ENCODE measurements at regions not wholly inside any gene's neighbourhood (a gene's known extent, or its start where the extent isn't known, plus 50 kb on each side); places are given as distances from the start of the nearest gene placed in this dataset.
"Not testable (repeated sequence)": the region's sequence is repeated elsewhere in the genome, so short reads cannot be mapped to it uniquely, and the experiment has no call there.

DNA sequence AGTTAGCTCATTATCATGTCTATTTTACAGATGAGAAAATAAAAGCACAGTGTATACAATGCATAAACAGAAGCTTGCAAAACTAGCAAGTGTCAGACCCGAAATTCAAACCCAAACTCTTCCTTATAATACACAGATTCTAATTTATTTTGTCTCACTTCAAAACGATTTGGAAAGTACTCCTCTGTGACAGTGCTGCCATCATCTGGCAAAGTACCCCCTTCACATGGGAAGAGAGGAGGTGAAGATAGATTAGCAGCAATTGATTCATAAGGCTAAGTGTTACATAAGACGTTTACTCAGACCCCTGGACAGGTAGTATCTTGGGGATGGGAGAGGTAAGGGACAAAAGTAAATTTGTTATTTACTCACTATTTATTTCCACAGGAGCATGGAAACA lies 744.0 kb upstream of the SGO1 start:
- intact Hi-C loops (cut with DNase I): no loop called here
- Histone ChIP-seq H3K9me3 (ENCODE audit: control insufficient read depth in 2 of 3, insufficient read depth in 1 of 3, low read length in 3 of 3) (no peaks in the 10 kb centered on the region), H3K36me3 (ENCODE audit: control insufficient read depth in 2 of 3, insufficient read depth in 3 of 3, low read length in 3 of 3) (no peaks in the 10 kb centered on the region), H3K27me3 (ENCODE audit: control insufficient read depth, insufficient read depth, low read length) (no peaks in the 10 kb centered on the region), H3K9ac (ENCODE audit: low read length in 3 of 3) (no peak overlapping the region), H3K4me1 (ENCODE audit: control insufficient read depth in 2 of 3, insufficient read depth in 2 of 3, low read depth in 1 of 3, low read length in 3 of 3) (no peaks in the 10 kb centered on the region), H3K27ac (ENCODE audit: low read depth in 2 of 2, low read length in 2 of 2) (no peak overlapping the region), H3K4me3 (ENCODE audit: low read length in 3 of 3) (no peak overlapping the region)
- no peak for DNase-seq
- TF ChIP-seq, protein P1, sequence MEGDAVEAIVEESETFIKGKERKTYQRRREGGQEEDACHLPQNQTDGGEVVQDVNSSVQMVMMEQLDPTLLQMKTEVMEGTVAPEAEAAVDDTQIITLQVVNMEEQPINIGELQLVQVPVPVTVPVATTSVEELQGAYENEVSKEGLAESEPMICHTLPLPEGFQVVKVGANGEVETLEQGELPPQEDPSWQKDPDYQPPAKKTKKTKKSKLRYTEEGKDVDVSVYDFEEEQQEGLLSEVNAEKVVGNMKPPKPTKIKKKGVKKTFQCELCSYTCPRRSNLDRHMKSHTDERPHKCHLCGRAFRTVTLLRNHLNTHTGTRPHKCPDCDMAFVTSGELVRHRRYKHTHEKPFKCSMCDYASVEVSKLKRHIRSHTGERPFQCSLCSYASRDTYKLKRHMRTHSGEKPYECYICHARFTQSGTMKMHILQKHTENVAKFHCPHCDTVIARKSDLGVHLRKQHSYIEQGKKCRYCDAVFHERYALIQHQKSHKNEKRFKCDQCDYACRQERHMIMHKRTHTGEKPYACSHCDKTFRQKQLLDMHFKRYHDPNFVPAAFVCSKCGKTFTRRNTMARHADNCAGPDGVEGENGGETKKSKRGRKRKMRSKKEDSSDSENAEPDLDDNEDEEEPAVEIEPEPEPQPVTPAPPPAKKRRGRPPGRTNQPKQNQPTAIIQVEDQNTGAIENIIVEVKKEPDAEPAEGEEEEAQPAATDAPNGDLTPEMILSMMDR (IDR thresholded peaks at IDR 0.05; ENCODE audit: borderline replicate concordance, extremely low read depth, insufficient read depth): peak; percentile 40
- FAIRE-seq: no peak

GRCh38 chr3:20924646-20925385 lies 738.8 kb upstream of the SGO1 start:
- Histone ChIP-seq H3K4me3 (ENCODE audit: low read length in 3 of 3) (no peak overlapping the region), H3K36me3 (ENCODE audit: control insufficient read depth in 2 of 3, insufficient read depth in 3 of 3, low read length in 3 of 3) (no peaks in the 10 kb centered on the region), H3K27me3 (ENCODE audit: control insufficient read depth, insufficient read depth, low read length) (no peaks in the 10 kb centered on the region), H3K27ac (ENCODE audit: low read depth in 2 of 2, low read length in 2 of 2) (no peak overlapping the region), H3K9me3 (ENCODE audit: control insufficient read depth in 2 of 3, insufficient read depth in 1 of 3, low read length in 3 of 3) (no peaks in the 10 kb centered on the region), H3K9ac (ENCODE audit: low read length in 3 of 3) (no peak overlapping the region), H3K4me1 (ENCODE audit: control insufficient read depth in 2 of 3, insufficient read depth in 2 of 3, low read depth in 1 of 3, low read length in 3 of 3) (no peaks in the 10 kb centered on the region)
- no peak for FAIRE-seq
- intact Hi-C loops (cut with DNase I): no loop called here
- TF ChIP-seq, protein P1 (IDR thresholded peaks at IDR 0.05; ENCODE audit: borderline replicate concordance, extremely low read depth, insufficient read depth): no peak
- no peak for DNase-seq

- H3K9me3 ChIP-seq (ENCODE audit: control insufficient read depth in 2 of 3, insufficient read depth in 1 of 3, low read length in 3 of 3); H3K36me3 ChIP-seq (ENCODE audit: control insufficient read depth in 2 of 3, insufficient read depth in 3 of 3, low read length in 3 of 3); H3K27ac ChIP-seq (ENCODE audit: low read depth in 2 of 2, low read length in 2 of 2); H3K4me1 ChIP-seq (ENCODE audit: control insufficient read depth in 2 of 3, insufficient read depth in 2 of 3, low read depth in 1 of 3, low read length in 3 of 3); intact Hi-C loops (cut with DNase I); H3K4me3 ChIP-seq (ENCODE audit: low read length in 3 of 3); H3K9ac ChIP-seq (ENCODE audit: low read length in 3 of 3); FAIRE-seq; H3K27me3 ChIP-seq (ENCODE audit: control insufficient read depth, insufficient read depth, low read length); DNase-seq: not testable (repeated sequence)
Observed at GRCh38 chr3:20921112-20921511, 735.1 kb upstream of the SGO1 start.

DNA sequence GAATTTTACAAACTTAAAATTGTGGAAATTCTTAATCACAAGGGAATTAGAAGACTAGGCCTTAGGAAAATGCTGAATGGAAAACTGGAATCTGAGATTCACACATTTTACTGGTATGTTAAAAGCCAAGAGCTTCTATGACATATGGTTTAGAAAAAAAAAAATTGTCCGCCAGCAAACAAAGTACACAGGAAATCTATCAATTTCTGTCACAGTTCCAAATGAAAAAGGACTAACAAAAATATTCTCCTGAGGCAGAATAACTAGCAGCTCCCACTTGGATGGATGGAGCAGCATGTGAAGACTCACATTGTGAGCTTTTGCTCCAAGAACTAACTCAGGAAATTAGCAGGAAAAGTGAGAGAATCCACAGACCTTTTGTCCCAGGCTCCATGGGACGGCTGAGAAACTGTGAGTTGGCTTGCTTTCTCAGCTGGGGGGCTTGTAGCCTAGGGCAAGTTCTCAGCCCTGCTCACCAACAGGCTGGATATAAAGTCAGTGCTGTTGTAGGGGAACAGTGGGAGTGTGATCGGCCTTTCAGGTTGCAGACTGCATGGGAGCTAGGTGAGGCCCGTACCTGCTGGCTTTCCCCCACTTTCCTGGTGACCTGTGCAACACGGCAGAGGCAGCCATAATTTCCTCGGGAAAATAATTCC lies 731.1 kb upstream of the SGO1 start:
- intact Hi-C loops (cut with DNase I): no loop called here
- TF ChIP-seq, protein P1 (IDR thresholded peaks at IDR 0.05; ENCODE audit: borderline replicate concordance, extremely low read depth, insufficient read depth): no peak
- no peaks in the 10 kb centered on the region for H3K27me3 ChIP-seq (ENCODE audit: control insufficient read depth, insufficient read depth, low read length)
- no peak overlapping the region for H3K9ac ChIP-seq (ENCODE audit: low read length in 3 of 3)
- FAIRE-seq (no peak), DNase-seq (no peak)
- no peak overlapping the region for H3K27ac ChIP-seq (ENCODE audit: low read depth in 2 of 2, low read length in 2 of 2)
- H3K9me3 ChIP-seq (ENCODE audit: control insufficient read depth in 2 of 3, insufficient read depth in 1 of 3, low read length in 3 of 3): no peaks in the 10 kb centered on the region
- H3K36me3 ChIP-seq (ENCODE audit: control insufficient read depth in 2 of 3, insufficient read depth in 3 of 3, low read length in 3 of 3): no peaks in the 10 kb centered on the region
- no peaks in the 10 kb centered on the region for H3K4me1 ChIP-seq (ENCODE audit: control insufficient read depth in 2 of 3, insufficient read depth in 2 of 3, low read depth in 1 of 3, low read length in 3 of 3)
- no peak overlapping the region for H3K4me3 ChIP-seq (ENCODE audit: low read length in 3 of 3)
